K562 (cell line): ENCODE measurements at regions not wholly inside any gene's neighbourhood (a gene's known extent, or its start where the extent isn't known, plus 50 kb on each side); places are given as distances from the start of the nearest gene placed in this dataset.
A peak's percentile ranks its signal among the peaks of the same experiment; 100 is the strongest.

Experiments
- ATAC-seq: fragments of 200-7000 bp; cut with Tn5 transposase; 3 replicates; pipeline ENCODE4 v1.9.1; 2020; ENCODE audit warnings: moderate library complexity
- BruUV-seq: library from RNA; stranded (reverse); fragments of 400-500 nt; replicated peaks from 2 replicates; lab custom pipeline; 2021; lab: Mats Ljungman, UMichigan
- CTCF ChIA-PET: fragments of 300-600 bp; formaldehyde crosslinking; extraction: SDS; loops from one replicate; lab custom pipeline; 2021; ENCODE audit warnings: low intra/inter-chr PET ratio; lab: Yijun Ruan, JAX
- POLR2A ChIA-PET: fragments of 300-600, 350-650 bp; sonication (Branson Sonifier 250); formaldehyde crosslinking; extraction: SDS; loops from one replicate; lab custom pipeline; 2021; ENCODE audit warnings: antibody characterized with exemption, inconsistent platforms; lab: Yijun Ruan, JAX
- DNase-seq, 4 experiments: peaks; one replicate each; pipeline versions ENCODE4 v3.0.0 to v3.0.0-alpha.2; 2011 to 2018; ENCODE audit warnings: low spot score in 3 of 4, mixed read lengths in 3 of 4; ENCODE audit errors: extremely low read depth in 1 of 4
- FAIRE-seq: peaks from 2 replicates; lab custom pipeline; 2011; peaks lifted over from hg19 to GRCh38; lab: Jason Lieb, UNC
- H2AFZ ChIP-seq: 2 replicates; pipeline ENCODE4 v1.6.0; 2011; ENCODE audit warnings: low read depth, low read length, control low read depth, inconsistent platforms
- H3K27ac ChIP-seq: fragments of 200-600 bp; 3 replicates; pipeline ENCODE4 v1.8.0; 2011; ENCODE audit warnings: low read depth, mild to moderate bottlenecking, control low read depth, inconsistent platforms, low read length, moderate library complexity, mixed read lengths; ENCODE audit errors: extremely low read depth
- H3K27me3 ChIP-seq, 2 experiments: fragments of 300-600 bp in 1 of 2; 2 replicates in 1 of 2; 3 replicates in 1 of 2; pipeline versions ENCODE4 v1.6.0 to v1.8.0; 2011; ENCODE audit warnings: inconsistent platforms in 2 of 2, low read length in 2 of 2, mild to moderate bottlenecking in 1 of 2, mixed read lengths in 1 of 2, moderate library complexity in 1 of 2; ENCODE audit not compliant: control insufficient read depth in 2 of 2, insufficient read depth in 2 of 2
- H3K36me3 ChIP-seq: fragments of 300-600 bp; 3 replicates; pipeline ENCODE4 v1.8.0; 2011; ENCODE audit warnings: mild to moderate bottlenecking, low read length, inconsistent platforms; ENCODE audit not compliant: control insufficient read depth, insufficient read depth
- H3K4me1 ChIP-seq, 2 experiments: fragments of 200-600 bp in 1 of 2; replicated peaks in 1 of 2; 2 replicates in 1 of 2; 3 replicates in 1 of 2; pipeline versions ENCODE4 v1.5.1 to v1.8.0; 2011; ENCODE audit warnings: inconsistent platforms in 2 of 2, low read length in 2 of 2, mild to moderate bottlenecking in 1 of 2, mixed read lengths in 1 of 2, moderate library complexity in 1 of 2; ENCODE audit not compliant: control insufficient read depth in 2 of 2, insufficient read depth in 2 of 2
- H3K4me2 ChIP-seq: 2 replicates; pipeline ENCODE4 v1.6.1; 2011; ENCODE audit warnings: low read length, control low read depth, inconsistent platforms, mixed read lengths; ENCODE audit not compliant: insufficient read depth
- H3K4me3 ChIP-seq: fragments of 200-600 bp; sonication (generic), shearing (Covaris generic); 2 replicates; pipeline ENCODE4 v1.5.1; 2016; ENCODE audit warnings: control low read depth, inconsistent platforms
- H3K79me2 ChIP-seq: fragments of 200-600 bp; 3 replicates; pipeline ENCODE4 v1.8.0; 2011; ENCODE audit warnings: low read length, inconsistent platforms; ENCODE audit not compliant: control insufficient read depth, insufficient read depth
- H3K9ac ChIP-seq, 2 experiments: 2 replicates each; pipeline versions ENCODE4 v1.6.0 to v1.6.1; 2011; ENCODE audit warnings: low read depth in 2 of 2, low read length in 2 of 2, control low read depth in 1 of 2, inconsistent platforms in 1 of 2, mild to moderate bottlenecking in 1 of 2, mixed read lengths in 1 of 2; ENCODE audit not compliant: insufficient read depth in 1 of 2
- H3K9me1 ChIP-seq: one replicate; pipeline ENCODE4 v1.6.0; 2011; ENCODE audit warnings: inconsistent platforms, mild to moderate bottlenecking, low read length, moderate library complexity; ENCODE audit not compliant: control insufficient read depth, insufficient read depth
- H3K9me3 ChIP-seq: replicated peaks from 2 replicates; pipeline ENCODE4 v1.5.1; 2011; ENCODE audit warnings: low read depth, low read length, inconsistent platforms; ENCODE audit not compliant: control insufficient read depth, insufficient read depth
- H4K20me1 ChIP-seq: replicated peaks from 2 replicates; pipeline ENCODE4 v1.6.1; 2011; ENCODE audit warnings: low read length, inconsistent platforms, mixed read lengths; ENCODE audit not compliant: control insufficient read depth, insufficient read depth
- BMI1 ChIP-seq: fragments of 150-350 bp; IDR thresholded peaks from 2 replicates; pipeline ENCODE4 v1.6.1; 2014; ENCODE audit warnings: low read length
- ELF4 ChIP-seq: fragments of 450-650 bp; formaldehyde crosslinking; IDR thresholded peaks from 2 replicates; pipeline ENCODE4 v1.4.0; 2022; ENCODE audit warnings: missing genetic modification characterization
- ZNF589 ChIP-seq: fragments of 200-800 bp; sonication (Bioruptor generic); IDR thresholded peaks from 2 replicates; pipeline ENCODE4 v1.6.1; 2016; ENCODE audit warnings: low read depth, missing genetic modification characterization, missing compliant biosample characterization
- WGBS: fragments of 100-300 bp; shearing (Covaris generic); methylation state at CpG from one replicate; pipeline ENCODE4 v1.1.6; 2016; ENCODE audit warnings: low coverage, mixed read lengths; ENCODE audit not compliant: insufficient coverage; ENCODE audit errors: missing lambda C conversion rate; 5-methylcytosine and 5-hydroxymethylcytosine counted together
- in situ Hi-C: fragments of 300-500 bp; cut with MboI; formaldehyde crosslinking; loops from 4 replicates; pipeline ENCODE4 v1.15.0; 2018; ENCODE audit warnings: inconsistent platforms, mixed read lengths
- intact Hi-C: fragments of 100-400 bp; cut with micrococcal nuclease; formaldehyde crosslinking; loops from 2 replicates; pipeline ENCODE4 v1.14.2; 2022
- TF ChIP-seq, protein P1 (sequence below), 2 experiments: fragments of 450-650 bp in 1 of 2; sonication (generic) in 1 of 2; formaldehyde crosslinking in 1 of 2; IDR thresholded peaks in 1 of 2; conservative IDR thresholded peaks in 1 of 2; 2 replicates each; pipeline versions ENCODE4 v1.6.1 to v1.8.1; 2016 to 2023; ENCODE audit warnings: mild to moderate bottlenecking in 2 of 2, moderate library complexity in 2 of 2, inconsistent platforms in 1 of 2, missing genetic modification reagents in 1 of 2

DNA sequence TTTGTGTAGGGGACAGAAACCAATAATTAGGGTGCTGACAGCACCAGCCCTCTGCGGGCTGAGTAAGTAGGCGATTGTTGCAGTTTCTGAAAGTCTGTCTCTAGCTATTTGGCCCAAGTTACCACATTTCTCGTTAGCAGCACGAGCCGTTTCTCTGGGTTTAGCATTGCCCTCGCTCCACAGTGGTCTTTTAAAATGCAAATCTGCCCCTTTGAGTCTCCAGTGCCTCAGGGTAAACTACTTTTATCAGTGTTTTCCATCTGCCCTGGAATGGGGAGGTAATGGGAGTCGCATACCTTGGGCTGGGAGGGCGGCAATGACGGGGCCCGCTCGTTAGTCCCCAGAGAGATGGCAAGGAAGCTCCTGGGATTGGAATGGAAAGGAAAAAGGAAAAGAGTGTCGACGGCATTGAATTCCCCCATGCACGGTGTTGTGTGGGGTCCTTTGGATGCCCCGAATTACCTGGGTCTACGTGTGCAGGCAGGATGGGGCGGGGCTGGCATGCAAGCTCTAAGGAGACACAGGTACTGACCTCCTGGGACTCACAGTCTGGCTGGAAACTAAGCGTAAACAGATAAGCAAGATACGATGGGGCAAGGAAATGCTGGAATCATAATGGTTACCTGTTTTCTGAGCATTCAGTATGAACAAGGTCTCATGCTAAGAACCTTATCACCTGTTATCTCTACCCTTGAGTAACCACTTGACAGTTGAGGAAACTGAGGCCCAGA is 131.8 kb upstream of the MAP1LC3B2 start:
- Histone ChIP-seq H3K4me2 (peak overlapping the region; percentile 22; the same call in 1 of the 2 replicates), H3K27me3 (no peaks in the 10 kb centered on the region), H3K4me3 (no peak overlapping the region), H3K79me2 (no peaks in the 10 kb centered on the region), H3K9ac (peak overlapping the region in 1 of 2 experiments; percentile 38; a peak in 1 of 4 replicates), H4K20me1 (no peaks in the 10 kb centered on the region), H3K9me1 (no peaks in the 10 kb centered on the region), H3K27ac (peak overlapping the region; percentile 34; the same call in 1 of the 3 replicates), H3K9me3 (no peaks in the 10 kb centered on the region; the same call in 1 of the 2 replicates), H3K36me3 (no peaks in the 10 kb centered on the region), H2AFZ (peak overlapping the region; percentile 56; the same call in 1 of the 2 replicates), H3K4me1 (peaks cover 24 to 26% of the 10 kb centered on the region in 2 experiments)
- POLR2A ChIA-PET, result no interaction called here
- FAIRE-seq (peak; percentile 59), DNase-seq (no peak), ATAC-seq (peak; percentile 15; the same call in 2 of the 3 replicates)
- 46% methylated on average over 16 of the region's 19 CpGs for WGBS
- in situ Hi-C loops (no loop called here), intact Hi-C loops (loop anchor here (5.0 kb wide), 1 partner anchor 145 kb away; no protein-coding TSS in a partner anchor)
- CTCF ChIA-PET, result no interaction called here
- TF ChIP-seq BMI1 (no peak), ZNF589 (CRISPR knock-in tag) (peak; percentile 46; the same call in 1 of the 2 replicates)
- BruUV-seq, result no TSS peak

DNA sequence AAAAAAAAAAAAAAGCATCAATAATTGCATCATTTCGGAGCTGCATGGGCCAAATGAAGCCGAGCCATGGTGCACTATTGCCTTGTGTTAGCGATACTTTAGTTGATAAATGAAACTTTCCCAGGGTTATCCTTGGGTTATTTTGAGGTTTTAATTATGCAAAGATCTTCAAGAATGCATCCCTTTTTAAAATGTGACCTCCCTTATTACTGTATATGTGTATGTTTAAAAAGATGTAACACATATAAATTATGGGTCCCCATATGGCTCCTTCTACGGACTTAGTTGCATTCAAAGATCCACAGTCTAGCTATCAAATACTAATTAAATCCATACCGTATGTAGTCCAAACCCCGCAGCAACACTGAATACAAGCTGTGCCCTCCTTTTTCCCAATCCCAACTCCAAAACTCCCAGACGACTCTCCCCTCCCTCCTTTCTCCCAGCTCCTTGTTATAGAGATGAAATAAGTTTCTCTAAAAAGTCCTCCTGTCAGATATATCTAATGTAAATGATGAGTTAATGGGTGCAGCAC is 129.3 kb upstream of the MAP1LC3B2 start:
- Histone ChIP-seq H3K27me3 (no peaks in the 10 kb centered on the region), H2AFZ (no peak overlapping the region), H4K20me1 (no peaks in the 10 kb centered on the region), H3K9ac (no peak overlapping the region), H3K9me1 (no peaks in the 10 kb centered on the region), H3K79me2 (no peaks in the 10 kb centered on the region), H3K9me3 (no peaks in the 10 kb centered on the region; the same call in 1 of the 2 replicates), H3K4me1 (peaks cover 33 to 35% of the 10 kb centered on the region in 2 experiments), H3K4me2 (no peak overlapping the region), H3K36me3 (no peaks in the 10 kb centered on the region), H3K27ac (no peak overlapping the region), H3K4me3 (no peak overlapping the region)
- POLR2A ChIA-PET, result interaction anchor here (2.1 kb wide), 1 partner anchor 13 kb away, joined by 5 read pairs; no protein-coding TSS in a partner anchor
- BruUV-seq, result no TSS peak
- no peak for ATAC-seq
- 82% methylated on average over 6 of the region's 7 CpGs for WGBS
- DNase-seq, result no peak
- TF ChIP-seq, protein P1, sequence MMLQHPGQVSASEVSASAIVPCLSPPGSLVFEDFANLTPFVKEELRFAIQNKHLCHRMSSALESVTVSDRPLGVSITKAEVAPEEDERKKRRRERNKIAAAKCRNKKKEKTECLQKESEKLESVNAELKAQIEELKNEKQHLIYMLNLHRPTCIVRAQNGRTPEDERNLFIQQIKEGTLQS (IDR thresholded peaks at IDR 0.05), result peak; percentile 21; the same call in 1 of the 2 replicates
- TF ChIP-seq, protein P1 (CRISPR knock-in tag; conservative IDR thresholded peaks at IDR 0.05), result no peak
- TF ChIP-seq ELF4 (CRISPR knock-in tag), result no peak
- no peak for FAIRE-seq
- CTCF ChIA-PET, result interaction anchor here (0.7 kb wide), 1 partner anchor 434 kb away, joined by 4 read pairs; no protein-coding TSS in a partner anchor
- intact Hi-C loops (loop anchor here (5.0 kb wide), 1 partner anchor 148 kb away; no protein-coding TSS in a partner anchor), in situ Hi-C loops (no loop called here)
